ENCODE measurements at regions not wholly inside any gene's neighbourhood (a gene's known extent, or its start where the extent isn't known, plus 50 kb on each side); places are given as distances from the start of the nearest gene placed in this dataset.

DNA sequence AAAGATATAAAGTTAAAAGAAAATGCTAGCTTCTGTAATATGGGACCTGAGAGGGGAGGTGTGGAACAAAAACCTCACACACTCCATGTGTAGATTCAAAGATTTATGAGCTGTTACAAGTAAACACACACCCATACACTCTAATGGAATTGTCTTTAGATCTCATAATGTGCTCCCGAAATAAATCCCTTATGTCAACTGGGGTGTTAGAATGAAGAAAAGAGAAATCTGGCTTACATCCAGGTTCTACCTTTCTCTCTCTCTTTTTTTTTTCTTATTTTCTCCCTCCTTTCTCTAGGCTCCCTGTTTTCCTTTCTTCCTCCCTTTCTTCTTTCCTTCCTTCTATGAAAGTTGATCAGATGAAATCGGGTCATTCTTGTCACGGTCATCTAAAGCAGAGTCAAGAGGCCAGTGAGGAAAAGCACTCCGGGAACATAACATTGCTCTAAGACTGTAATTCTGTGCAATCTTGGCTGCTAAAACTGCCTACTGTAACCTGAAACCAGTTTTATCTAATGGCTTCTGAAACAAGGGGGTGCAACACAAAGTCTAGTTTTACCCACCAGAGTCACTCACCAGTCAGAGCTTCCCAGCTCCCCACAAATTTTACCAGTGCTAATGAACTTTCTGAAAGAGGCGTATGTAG lies 68.3 kb upstream of the BTBD3 start:
- Histone ChIP-seq H3K79me2 (ENCODE audit: insufficient read depth, low read length) (no peaks in the 10 kb centered on the region), H3K9me2 (ENCODE audit: insufficient read depth) (no peaks in the 10 kb centered on the region), H3K4me3 (replicated peaks in 1 of 2; ENCODE audit: low read depth in 1 of 2, low read length in 2 of 2) (no peak overlapping the region), H3K36me3 (ENCODE audit: control insufficient read depth in 1 of 2, insufficient read depth in 2 of 2, low read length in 2 of 2) (no peaks in the 10 kb centered on the region), H2AFZ (ENCODE audit: low read depth, low read length, poor library complexity, severe bottlenecking) (no peak overlapping the region), H3K4me2 (ENCODE audit: low read length) (no peak overlapping the region), H3K9me3 (ENCODE audit: control insufficient read depth in 1 of 2, insufficient read depth in 1 of 2, low read depth in 1 of 2, low read length in 2 of 2) (no peaks in the 10 kb centered on the region), H4K20me1 (ENCODE audit: insufficient read depth) (no peaks in the 10 kb centered on the region), H3K27ac (ENCODE audit: low read depth, low read length) (no peak overlapping the region), H3K9ac (ENCODE audit: low read length) (no peak overlapping the region), H3K4me1 (ENCODE audit: control insufficient read depth in 1 of 2, insufficient read depth in 2 of 2, low read length in 2 of 2) (peaks cover 2 to 22% of the 10 kb centered on the region in 2 experiments; a peak in 2 of 4 replicates), H3K27me3 (ENCODE audit: insufficient read depth, low read length) (no peaks in the 10 kb centered on the region)
- no TSS peak for BruUV-seq (replicated peaks)
- ChIA-PET RAD21 (ENCODE audit: low non-redundant PET in 1 of 2, low total read pairs in 2 of 2, uncharacterized antibody in 2 of 2, unreplicated experiment in 2 of 2) (no interaction called here), CTCF (interaction anchor here (1.2 kb wide), 1 partner anchor 133 kb away, joined by 4 read pairs; no protein-coding TSS in a partner anchor), POLR2A (no interaction called here)
- DNase-seq (ENCODE audit: low read depth, low spot score) (no peak), ATAC-seq (no peak)
- TF ChIP-seq FOSL1 (IDR thresholded peaks at IDR 0.05; ENCODE audit: low read depth) (no peak), RAD21 (IDR thresholded peaks at IDR 0.05; ENCODE audit: low read depth) (no peak), YY1 (IDR thresholded peaks at IDR 0.05; ENCODE audit: extremely low read depth, insufficient replicate concordance, low read depth, low read length) (no peak), EGR1 (IDR thresholded peaks at IDR 0.05; ENCODE audit: low read depth) (no peak), POLR2A (IDR thresholded peaks at IDR 0.05; ENCODE audit: borderline replicate concordance, extremely low read depth, insufficient read depth, insufficient read length) (no peak), ZFX (IDR thresholded peaks at IDR 0.05) (no peak), SRF (IDR thresholded peaks at IDR 0.05; ENCODE audit: low read depth) (no peak), EZH2phosphoT487 (IDR thresholded peaks at IDR 0.05; ENCODE audit: borderline replicate concordance) (no peak), POLR2AphosphoS5 (IDR thresholded peaks at IDR 0.05; ENCODE audit: low read depth, low read length) (no peak), CBX3 (IDR thresholded peaks at IDR 0.05; ENCODE audit: low read depth) (no peak), ELF1 (IDR thresholded peaks at IDR 0.05; ENCODE audit: borderline replicate concordance, low read depth) (no peak), ZNF274 (IDR thresholded peaks at IDR 0.05; ENCODE audit: low read depth, low read length) (no peak), JUND (IDR thresholded peaks at IDR 0.05) (no peak), CEBPB (IDR thresholded peaks at IDR 0.05; ENCODE audit: low read depth) (no peak), TCF7L2 (IDR thresholded peaks at IDR 0.05; ENCODE audit: borderline replicate concordance, extremely low read depth, insufficient read depth, insufficient read length) (no peak)
- TF ChIP-seq, protein P1, sequence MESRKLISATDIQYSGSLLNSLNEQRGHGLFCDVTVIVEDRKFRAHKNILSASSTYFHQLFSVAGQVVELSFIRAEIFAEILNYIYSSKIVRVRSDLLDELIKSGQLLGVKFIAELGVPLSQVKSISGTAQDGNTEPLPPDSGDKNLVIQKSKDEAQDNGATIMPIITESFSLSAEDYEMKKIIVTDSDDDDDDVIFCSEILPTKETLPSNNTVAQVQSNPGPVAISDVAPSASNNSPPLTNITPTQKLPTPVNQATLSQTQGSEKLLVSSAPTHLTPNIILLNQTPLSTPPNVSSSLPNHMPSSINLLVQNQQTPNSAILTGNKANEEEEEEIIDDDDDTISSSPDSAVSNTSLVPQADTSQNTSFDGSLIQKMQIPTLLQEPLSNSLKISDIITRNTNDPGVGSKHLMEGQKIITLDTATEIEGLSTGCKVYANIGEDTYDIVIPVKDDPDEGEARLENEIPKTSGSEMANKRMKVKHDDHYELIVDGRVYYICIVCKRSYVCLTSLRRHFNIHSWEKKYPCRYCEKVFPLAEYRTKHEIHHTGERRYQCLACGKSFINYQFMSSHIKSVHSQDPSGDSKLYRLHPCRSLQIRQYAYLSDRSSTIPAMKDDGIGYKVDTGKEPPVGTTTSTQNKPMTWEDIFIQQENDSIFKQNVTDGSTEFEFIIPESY (IDR thresholded peaks at IDR 0.05; ENCODE audit: extremely low read depth, insufficient replicate concordance, low read length): no peak
- TF ChIP-seq, protein P2, sequence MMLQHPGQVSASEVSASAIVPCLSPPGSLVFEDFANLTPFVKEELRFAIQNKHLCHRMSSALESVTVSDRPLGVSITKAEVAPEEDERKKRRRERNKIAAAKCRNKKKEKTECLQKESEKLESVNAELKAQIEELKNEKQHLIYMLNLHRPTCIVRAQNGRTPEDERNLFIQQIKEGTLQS (IDR thresholded peaks at IDR 0.05): no peak
- TF ChIP-seq, protein P3, sequence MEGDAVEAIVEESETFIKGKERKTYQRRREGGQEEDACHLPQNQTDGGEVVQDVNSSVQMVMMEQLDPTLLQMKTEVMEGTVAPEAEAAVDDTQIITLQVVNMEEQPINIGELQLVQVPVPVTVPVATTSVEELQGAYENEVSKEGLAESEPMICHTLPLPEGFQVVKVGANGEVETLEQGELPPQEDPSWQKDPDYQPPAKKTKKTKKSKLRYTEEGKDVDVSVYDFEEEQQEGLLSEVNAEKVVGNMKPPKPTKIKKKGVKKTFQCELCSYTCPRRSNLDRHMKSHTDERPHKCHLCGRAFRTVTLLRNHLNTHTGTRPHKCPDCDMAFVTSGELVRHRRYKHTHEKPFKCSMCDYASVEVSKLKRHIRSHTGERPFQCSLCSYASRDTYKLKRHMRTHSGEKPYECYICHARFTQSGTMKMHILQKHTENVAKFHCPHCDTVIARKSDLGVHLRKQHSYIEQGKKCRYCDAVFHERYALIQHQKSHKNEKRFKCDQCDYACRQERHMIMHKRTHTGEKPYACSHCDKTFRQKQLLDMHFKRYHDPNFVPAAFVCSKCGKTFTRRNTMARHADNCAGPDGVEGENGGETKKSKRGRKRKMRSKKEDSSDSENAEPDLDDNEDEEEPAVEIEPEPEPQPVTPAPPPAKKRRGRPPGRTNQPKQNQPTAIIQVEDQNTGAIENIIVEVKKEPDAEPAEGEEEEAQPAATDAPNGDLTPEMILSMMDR (IDR thresholded peaks at IDR 0.05 in 2 of 3, conservative IDR thresholded peaks at IDR 0.05 in 1 of 3; ENCODE audit: borderline replicate concordance in 1 of 3, insufficient read depth in 1 of 3, low read depth in 2 of 3, low read length in 2 of 3): no peak
- TF ChIP-seq, protein P4, sequence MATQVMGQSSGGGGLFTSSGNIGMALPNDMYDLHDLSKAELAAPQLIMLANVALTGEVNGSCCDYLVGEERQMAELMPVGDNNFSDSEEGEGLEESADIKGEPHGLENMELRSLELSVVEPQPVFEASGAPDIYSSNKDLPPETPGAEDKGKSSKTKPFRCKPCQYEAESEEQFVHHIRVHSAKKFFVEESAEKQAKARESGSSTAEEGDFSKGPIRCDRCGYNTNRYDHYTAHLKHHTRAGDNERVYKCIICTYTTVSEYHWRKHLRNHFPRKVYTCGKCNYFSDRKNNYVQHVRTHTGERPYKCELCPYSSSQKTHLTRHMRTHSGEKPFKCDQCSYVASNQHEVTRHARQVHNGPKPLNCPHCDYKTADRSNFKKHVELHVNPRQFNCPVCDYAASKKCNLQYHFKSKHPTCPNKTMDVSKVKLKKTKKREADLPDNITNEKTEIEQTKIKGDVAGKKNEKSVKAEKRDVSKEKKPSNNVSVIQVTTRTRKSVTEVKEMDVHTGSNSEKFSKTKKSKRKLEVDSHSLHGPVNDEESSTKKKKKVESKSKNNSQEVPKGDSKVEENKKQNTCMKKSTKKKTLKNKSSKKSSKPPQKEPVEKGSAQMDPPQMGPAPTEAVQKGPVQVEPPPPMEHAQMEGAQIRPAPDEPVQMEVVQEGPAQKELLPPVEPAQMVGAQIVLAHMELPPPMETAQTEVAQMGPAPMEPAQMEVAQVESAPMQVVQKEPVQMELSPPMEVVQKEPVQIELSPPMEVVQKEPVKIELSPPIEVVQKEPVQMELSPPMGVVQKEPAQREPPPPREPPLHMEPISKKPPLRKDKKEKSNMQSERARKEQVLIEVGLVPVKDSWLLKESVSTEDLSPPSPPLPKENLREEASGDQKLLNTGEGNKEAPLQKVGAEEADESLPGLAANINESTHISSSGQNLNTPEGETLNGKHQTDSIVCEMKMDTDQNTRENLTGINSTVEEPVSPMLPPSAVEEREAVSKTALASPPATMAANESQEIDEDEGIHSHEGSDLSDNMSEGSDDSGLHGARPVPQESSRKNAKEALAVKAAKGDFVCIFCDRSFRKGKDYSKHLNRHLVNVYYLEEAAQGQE (IDR thresholded peaks at IDR 0.05; ENCODE audit: low read depth): no peak
- intact Hi-C loops (cut with micrococcal nuclease): no loop called here
